Activated CD8-positive, alpha-beta T cell treated with anti-CD3 and anti-CD28 coated beads, Interleukin-2, amount 10 ng/mL, durations not matched to agents 7 days and 5 days (primary cell): ENCODE measurements at regions not wholly inside any gene's neighbourhood (a gene's known extent, or its start where the extent isn't known, plus 50 kb on each side); places are given as distances from the start of the nearest gene placed in this dataset.
"Not testable (repeated sequence)": the region's sequence is repeated elsewhere in the genome, so short reads cannot be mapped to it uniquely, and the experiment has no call there.

Experiments
- ATAC-seq: fragments of 150-1000 bp; cut with Tn5 transposase; one replicate; pipeline ENCODE4 v1.10.0; 2021; ENCODE audit warnings: moderate library complexity
- CTCF ChIA-PET: fragments of 350-600 bp; sonication (Branson Sonifier 250); formaldehyde crosslinking; loops from one replicate; lab custom pipeline; 2021; ENCODE audit warnings: antibody characterized with exemption; lab: Charles Lee
- POLR2A ChIA-PET: fragments of 350-600 bp; sonication (Branson Sonifier 250); formaldehyde crosslinking; loops from one replicate; lab custom pipeline; 2021; ENCODE audit warnings: antibody characterized with exemption; lab: Charles Lee
- DNase-seq: peaks from one replicate; pipeline ENCODE4 v3.0.0-alpha.2; 2020
- H3K27ac Mint-ChIP-seq: one replicate; pipeline ENCODE4 v1.8.0; 2021; ENCODE audit warnings: mild to moderate bottlenecking, mixed read lengths
- H3K27me3 Mint-ChIP-seq: one replicate; pipeline ENCODE4 v1.8.0; 2021; ENCODE audit warnings: low read depth, mixed read lengths
- H3K36me3 Mint-ChIP-seq: one replicate; pipeline ENCODE4 v1.8.0; 2021; ENCODE audit warnings: low read depth, mixed read lengths
- H3K4me1 Mint-ChIP-seq: one replicate; pipeline ENCODE4 v1.8.0; 2021; ENCODE audit warnings: low read depth, mixed read lengths
- H3K4me3 Mint-ChIP-seq: one replicate; pipeline ENCODE4 v1.8.0; 2021; ENCODE audit warnings: mild to moderate bottlenecking, mixed read lengths
- H3K9me3 Mint-ChIP-seq: one replicate; pipeline ENCODE4 v1.8.0; 2022; ENCODE audit warnings: mixed read lengths; ENCODE audit not compliant: insufficient read depth

DNA sequence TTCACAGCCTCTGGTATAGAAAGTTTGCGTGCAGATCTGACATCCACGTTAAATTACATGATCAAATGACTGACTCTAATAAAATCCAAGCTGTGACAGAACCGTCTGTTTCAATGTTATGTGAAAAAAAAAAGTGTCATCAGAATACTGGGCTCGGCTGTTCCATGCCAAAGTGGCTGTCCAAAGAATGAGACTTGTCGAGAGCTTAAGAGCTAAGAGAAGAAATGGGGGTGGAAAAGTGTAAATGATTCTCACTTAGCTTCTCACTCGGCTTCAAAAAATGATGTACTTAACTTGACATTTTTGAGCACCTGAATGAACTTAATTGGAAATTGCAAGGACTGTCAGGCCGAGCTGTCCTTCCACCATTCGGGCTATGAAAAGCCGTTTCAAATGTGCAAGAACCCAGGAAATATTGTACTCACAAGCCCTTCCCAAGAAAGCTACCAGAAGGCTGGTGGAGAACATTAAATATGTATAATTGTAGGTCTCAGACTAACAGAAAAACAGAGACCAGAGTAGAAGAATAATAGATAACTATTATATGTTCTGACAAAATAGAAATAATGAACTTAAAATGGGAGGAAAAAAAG, 78.0 kb downstream of the DIO3 start:
- ATAC-seq, result no peak
- DNase-seq, result no peak
- CTCF ChIA-PET, result interaction anchor here (1.3 to 1.7 kb wide), 2 partner anchors 788 to 1106 kb away, joined by 3 to 6 read pairs; no protein-coding TSS in a partner anchor
- H3K36me3 Mint-ChIP-seq, result no peaks in the 10 kb centered on the region
- POLR2A ChIA-PET, result no interaction called here
- peaks cover 37% of the 10 kb centered on the region for H3K27me3 Mint-ChIP-seq
- no peaks in the 10 kb centered on the region for H3K4me1 Mint-ChIP-seq
- no peak overlapping the region for H3K27ac Mint-ChIP-seq
- no peaks in the 10 kb centered on the region for H3K9me3 Mint-ChIP-seq
- no peak overlapping the region for H3K4me3 Mint-ChIP-seq

GRCh38 chr14:101643651-101644050, 82.4 kb downstream of the DIO3 start:
- Mint-ChIP-seq H3K9me3 (no peaks in the 10 kb centered on the region), H3K4me3 (no peak overlapping the region), H3K36me3 (no peaks in the 10 kb centered on the region), H3K27me3 (peaks cover 53% of the 10 kb centered on the region), H3K27ac (no peak overlapping the region), H3K4me1 (no peaks in the 10 kb centered on the region)
- ATAC-seq, result no peak
- POLR2A ChIA-PET, result no interaction called here
- CTCF ChIA-PET, result no interaction called here
- DNase-seq, result no peak

- Mint-ChIP-seq H3K27me3 (peaks cover 60% of the 10 kb centered on the region), H3K27ac (no peak overlapping the region), H3K4me1 (peaks cover 2% of the 10 kb centered on the region), H3K36me3 (no peaks in the 10 kb centered on the region), H3K9me3 (peaks cover 8% of the 10 kb centered on the region), H3K4me3 (no peak overlapping the region)
- POLR2A ChIA-PET, result no interaction called here
- DNase-seq (no peak), ATAC-seq (no peak)
- CTCF ChIA-PET, result no interaction called here
Observed at GRCh38 chr14:101654051-101654450, 92.8 kb downstream of the DIO3 start.

DNA sequence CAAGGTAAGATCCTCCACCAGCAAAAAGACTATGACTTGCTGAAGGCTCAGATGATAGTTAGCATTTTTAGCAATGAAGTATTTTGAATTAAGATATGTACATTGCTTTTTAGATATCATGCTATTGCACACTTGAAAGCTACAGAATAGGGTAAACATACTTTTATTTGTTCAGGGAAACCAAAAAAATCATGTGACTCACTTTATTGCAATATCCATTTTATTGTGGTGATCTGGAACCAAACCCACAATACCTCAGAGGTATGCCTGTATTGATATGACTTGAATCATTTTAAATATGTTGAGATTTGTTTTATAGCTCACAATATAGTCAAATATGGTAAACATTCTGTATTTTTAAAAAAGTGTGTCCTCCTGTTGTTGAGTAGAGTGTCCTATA, 96.1 kb downstream of the DIO3 start:
- ChIA-PET POLR2A (interaction anchor here (0.7 kb wide), 1 partner anchor 672 kb away, joined by 6 read pairs; no protein-coding TSS in a partner anchor), CTCF (no interaction called here)
- peaks cover 58% of the 10 kb centered on the region for H3K27me3 Mint-ChIP-seq
- peaks cover 2% of the 10 kb centered on the region for H3K4me1 Mint-ChIP-seq
- H3K9me3 Mint-ChIP-seq, result no peaks in the 10 kb centered on the region
- H3K27ac Mint-ChIP-seq, result no peak overlapping the region
- no peak for DNase-seq
- H3K36me3 Mint-ChIP-seq, result no peaks in the 10 kb centered on the region
- ATAC-seq, result no peak
- H3K4me3 Mint-ChIP-seq, result no peak overlapping the region

- peaks cover 4% of the 10 kb centered on the region for H3K36me3 Mint-ChIP-seq
- H3K4me3 Mint-ChIP-seq, result no peak overlapping the region
- POLR2A ChIA-PET, result interaction anchor here (0.6 kb wide), 1 partner anchor 125 kb away, joined by 3 read pairs; no protein-coding TSS in a partner anchor
- CTCF ChIA-PET, result interaction anchor here (0.6 kb wide), 1 partner anchor 37 kb away, joined by 3 read pairs; no protein-coding TSS in a partner anchor
- H3K27ac Mint-ChIP-seq, result no peak overlapping the region
- H3K4me1 Mint-ChIP-seq, result no peaks in the 10 kb centered on the region
- peak; percentile 44 for ATAC-seq
- peaks cover 13% of the 10 kb centered on the region for H3K9me3 Mint-ChIP-seq
- DNase-seq, result peak; percentile 50
- peaks cover 41% of the 10 kb centered on the region for H3K27me3 Mint-ChIP-seq
Observed at GRCh38 chr14:101665478-101666078, 95.9 kb upstream of the PPP2R5C start.

GRCh38 chr14:101666264-101666663, 95.2 kb upstream of the PPP2R5C start:
- DNase-seq (no peak), ATAC-seq (no peak)
- H3K4me3 Mint-ChIP-seq, result no peak overlapping the region
- peaks cover 16% of the 10 kb centered on the region for H3K9me3 Mint-ChIP-seq
- H3K4me1 Mint-ChIP-seq, result no peaks in the 10 kb centered on the region
- peaks cover 37% of the 10 kb centered on the region for H3K27me3 Mint-ChIP-seq
- H3K27ac Mint-ChIP-seq, result no peak overlapping the region
- POLR2A ChIA-PET, result no interaction called here
- peaks cover 4% of the 10 kb centered on the region for H3K36me3 Mint-ChIP-seq
- CTCF ChIA-PET, result no interaction called here

- peaks cover 4% of the 10 kb centered on the region for H3K36me3 Mint-ChIP-seq
- ChIA-PET POLR2A (no interaction called here), CTCF (no interaction called here)
- no peaks in the 10 kb centered on the region for H3K4me1 Mint-ChIP-seq
- no peak overlapping the region for H3K4me3 Mint-ChIP-seq
- H3K27ac Mint-ChIP-seq, result no peak overlapping the region
- DNase-seq (no peak), ATAC-seq (no peak)
- peaks cover 18% of the 10 kb centered on the region for H3K9me3 Mint-ChIP-seq
- peaks cover 32% of the 10 kb centered on the region for H3K27me3 Mint-ChIP-seq
Observed at GRCh38 chr14:101669629-101670028, 91.9 kb upstream of the PPP2R5C start.

- H3K27ac Mint-ChIP-seq, result no peak overlapping the region
- DNase-seq, result no peak
- no peak overlapping the region for H3K4me3 Mint-ChIP-seq
- peaks cover 26% of the 10 kb centered on the region for H3K27me3 Mint-ChIP-seq
- ATAC-seq, result no peak
- H3K9me3 Mint-ChIP-seq, result peaks cover 15% of the 10 kb centered on the region
- peaks cover 4% of the 10 kb centered on the region for H3K36me3 Mint-ChIP-seq
- no peaks in the 10 kb centered on the region for H3K4me1 Mint-ChIP-seq
- POLR2A ChIA-PET, result no interaction called here
- CTCF ChIA-PET, result no interaction called here
Observed at GRCh38 chr14:101673873-101674272, 87.6 kb upstream of the PPP2R5C start.

- CTCF ChIA-PET, H3K9me3 Mint-ChIP-seq, ATAC-seq, H3K27ac Mint-ChIP-seq, H3K36me3 Mint-ChIP-seq, DNase-seq, H3K4me3 Mint-ChIP-seq, POLR2A ChIA-PET, H3K4me1 Mint-ChIP-seq: not testable (repeated sequence)
- H3K27me3 Mint-ChIP-seq, result peaks cover 18% of the 10 kb centered on the region
Observed at GRCh38 chr14:101675835-101676234, 85.7 kb upstream of the PPP2R5C start.

- DNase-seq, H3K9me3 Mint-ChIP-seq, CTCF ChIA-PET, POLR2A ChIA-PET, H3K4me3 Mint-ChIP-seq, H3K36me3 Mint-ChIP-seq, ATAC-seq, H3K4me1 Mint-ChIP-seq, H3K27ac Mint-ChIP-seq: not testable (repeated sequence)
- peaks cover 14% of the 10 kb centered on the region for H3K27me3 Mint-ChIP-seq
Observed at GRCh38 chr14:101677912-101678327, 83.6 kb upstream of the PPP2R5C start.

GRCh38 chr14:101681795-101682194, 79.7 kb upstream of the PPP2R5C start:
- Mint-ChIP-seq H3K9me3 (no peaks in the 10 kb centered on the region), H3K36me3 (no peaks in the 10 kb centered on the region), H3K4me1 (no peaks in the 10 kb centered on the region), H3K4me3 (no peak overlapping the region), H3K27ac (no peak overlapping the region), H3K27me3 (peaks cover 17% of the 10 kb centered on the region)
- ATAC-seq (no peak), DNase-seq (no peak)
- POLR2A ChIA-PET, result no interaction called here
- CTCF ChIA-PET, result no interaction called here

- Mint-ChIP-seq H3K36me3 (no peaks in the 10 kb centered on the region), H3K27me3 (peaks cover 20% of the 10 kb centered on the region), H3K9me3 (no peaks in the 10 kb centered on the region), H3K27ac (no peak overlapping the region), H3K4me3 (no peak overlapping the region), H3K4me1 (no peaks in the 10 kb centered on the region)
- DNase-seq (no peak), ATAC-seq (no peak)
- ChIA-PET CTCF (no interaction called here), POLR2A (no interaction called here)
Observed at GRCh38 chr14:101683365-101683764, 78.1 kb upstream of the PPP2R5C start.
